Activated T-cell treated with anti-CD3 and anti-CD28 coated beads for 1 hour (primary cell): ENCODE measurements at regions not wholly inside any gene's neighbourhood (a gene's known extent, or its start where the extent isn't known, plus 50 kb on each side); places are given as distances from the start of the nearest gene placed in this dataset.
"Not testable (repeated sequence)": the region's sequence is repeated elsewhere in the genome, so short reads cannot be mapped to it uniquely, and the experiment has no call there.

ENCODE experiments used
- DNase-seq: peaks from one replicate; pipeline ENCODE4 v3.0.0-alpha.2; 2020; ENCODE audit warnings: low read depth

- DNase-seq: no peak
Measured at GRCh38 chr2:147008481-147008880, 836.3 kb upstream of the ACVR2A start.

GRCh38 chr2:147006736-147007141, 838.1 kb upstream of the ACVR2A start:
- DNase-seq: no peak

GRCh38 chr2:147003081-147003480, 841.7 kb upstream of the ACVR2A start:
- no peak for DNase-seq

- no peak for DNase-seq
Measured at GRCh38 chr2:147002256-147002655, 842.6 kb upstream of the ACVR2A start.

GRCh38 chr2:147001061-147001460, 843.8 kb upstream of the ACVR2A start:
- DNase-seq: no peak

- not testable (repeated sequence) for DNase-seq
Measured at GRCh38 chr2:147000151-147000550, 844.7 kb upstream of the ACVR2A start.

- no peak for DNase-seq
Measured at GRCh38 chr2:146997945-146998344, 846.9 kb upstream of the ACVR2A start.

GRCh38 chr2:146997488-146997887, 847.3 kb upstream of the ACVR2A start:
- DNase-seq: no peak

- no peak for DNase-seq
Measured at GRCh38 chr2:146994246-146994645, 850.6 kb upstream of the ACVR2A start.

GRCh38 chr2:146992466-146992865, 852.4 kb upstream of the ACVR2A start:
- no peak for DNase-seq

- DNase-seq: no peak
Measured at GRCh38 chr2:146992057-146992456, 852.8 kb upstream of the ACVR2A start.

GRCh38 chr2:146990311-146991054, 854.3 kb upstream of the ACVR2A start:
- DNase-seq: no peak

- no peak for DNase-seq
Measured at GRCh38 chr2:146989741-146990140, 855.1 kb upstream of the ACVR2A start.

- DNase-seq: no peak
Measured at GRCh38 chr2:146987996-146988395, 856.8 kb upstream of the ACVR2A start.

- DNase-seq: no peak
Measured at GRCh38 chr2:146986161-146986560, 858.7 kb upstream of the ACVR2A start.

- DNase-seq: no peak
Measured at GRCh38 chr2:146985753-146986152, 859.1 kb upstream of the ACVR2A start.

- no peak for DNase-seq
Measured at GRCh38 chr2:146984014-146984413, 860.8 kb upstream of the ACVR2A start.

GRCh38 chr2:146982393-146982846, 862.4 kb upstream of the ACVR2A start:
- no peak for DNase-seq

- DNase-seq: no peak
Measured at GRCh38 chr2:146981921-146982320, 862.9 kb upstream of the ACVR2A start.

GRCh38 chr2:146979746-146980145, 865.1 kb upstream of the ACVR2A start:
- no peak for DNase-seq

- no peak for DNase-seq
Measured at GRCh38 chr2:146978577-146979555, 866.0 kb upstream of the ACVR2A start.

GRCh38 chr2:146970981-146971380, 873.8 kb upstream of the ACVR2A start:
- not testable (repeated sequence) for DNase-seq

GRCh38 chr2:146969703-146970102, 875.1 kb upstream of the ACVR2A start:
- DNase-seq: not testable (repeated sequence)
